Upper lobe of left lung (tissue), 6 donors: ENCODE measurements at regions not wholly inside any gene's neighbourhood (a gene's known extent, or its start where the extent isn't known, plus 50 kb on each side); places are given as distances from the start of the nearest gene placed in this dataset.

Experiments used
- ATAC-seq, 2 donors: fragments of 200-7000 bp; cut with Tn5 transposase; one replicate each; pipeline ENCODE4 v1.9.1; 2022; ENCODE audit warnings: mild to moderate bottlenecking in 2 of 2, moderate library complexity in 2 of 2; ENCODE audit not compliant: low FRiP score in 2 of 2
- DNase-seq, 2 donors: peaks; one replicate each; pipeline ENCODE4 v3.0.0-alpha.2; 2019 to 2020
- H3K27ac ChIP-seq, 4 donors: fragments of 200-600 bp; sonication (generic); one replicate each; pipeline ENCODE4 v1.5.1; 2016 to 2019
- H3K27me3 ChIP-seq, 4 donors: fragments of 200-600 bp; sonication (generic); one replicate each; pipeline ENCODE4 v1.5.1; 2017 to 2019
- H3K36me3 ChIP-seq, 4 donors: fragments of 200-600 bp; sonication (generic); one replicate each; pipeline ENCODE4 v1.5.1; 2016 to 2019
- H3K4me1 ChIP-seq, 4 donors: fragments of 200-600 bp; sonication (generic); one replicate each; pipeline ENCODE4 v1.5.1; 2018 to 2019
- H3K4me3 ChIP-seq, 4 donors: fragments of 200-600 bp; sonication (generic); one replicate each; pipeline ENCODE4 v1.5.1; 2017 to 2019; ENCODE audit warnings: mild to moderate bottlenecking in 2 of 4, moderate library complexity in 1 of 4
- H3K9me3 ChIP-seq, 4 donors: fragments of 200-600 bp; sonication (generic); one replicate each; pipeline ENCODE4 v1.5.1; 2018 to 2019
- EP300 ChIP-seq, 4 donors: sonication (generic); formaldehyde crosslinking; IDR thresholded peaks; one replicate each; pipeline ENCODE4 v1.5.1; 2017; ENCODE audit warnings: antibody characterized with exemption in 4 of 4, control low read depth in 2 of 4
- POLR2A ChIP-seq, 4 donors: fragments of 450-650 bp; IDR thresholded peaks; one replicate each; pipeline ENCODE4 v1.5.1; 2016 to 2017; ENCODE audit warnings: antibody characterized with exemption in 4 of 4, mild to moderate bottlenecking in 2 of 4
- POLR2AphosphoS5 ChIP-seq, 2 donors: sonication (generic); formaldehyde crosslinking; IDR thresholded peaks; one replicate each; pipeline ENCODE4 v1.5.1; 2017; ENCODE audit warnings: antibody characterized with exemption in 2 of 2
- WGBS, 2 donors: methylation state at CpG; one replicate each; pipeline ENCODE4 v1.1.5; 2017 to 2018; 5-methylcytosine and 5-hydroxymethylcytosine counted together
- TF ChIP-seq, protein P1 (sequence below), 6 experiments: fragments of 450-650 bp in 4 of 6; fragments of 200-600 bp in 2 of 6; sonication (generic) in 2 of 6; IDR thresholded peaks; one replicate each; pipeline ENCODE4 v1.5.1; 2016 to 2019; ENCODE audit warnings: antibody characterized with exemption in 6 of 6
- donor health status: DM: no; HTN: no; CAD: no; lungs with moderate emphysema.
- donor health status: DM: no; HTN: yes; CAD: no; lungs with severe emphysema.

DNA sequence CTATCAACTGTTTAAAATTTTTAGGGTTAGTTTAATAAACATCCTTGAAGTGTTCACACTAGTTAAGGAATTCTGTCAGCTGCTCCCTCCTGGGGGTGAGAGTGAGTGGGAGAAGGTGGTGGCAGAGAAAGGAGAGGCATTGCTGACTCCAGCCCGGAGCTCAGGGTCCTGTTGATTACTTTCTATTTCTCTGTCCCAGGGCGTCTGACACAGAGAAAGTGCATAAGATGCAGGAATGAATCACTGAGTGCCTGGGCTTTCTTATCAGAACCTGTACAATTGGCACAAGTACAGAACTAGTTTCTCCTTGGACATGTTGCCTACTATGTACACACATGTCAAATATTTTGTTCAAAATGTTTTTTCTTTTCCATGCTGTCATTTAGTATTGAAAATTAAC is 410.8 kb upstream of the COBL start:
- WGBS, 2 donors = 42 to 68% methylated on average over 2 of the region's 2 CpGs
- no peaks in the 10 kb centered on the region for H3K27me3 ChIP-seq
- ATAC-seq = no peak
- no peak overlapping the region for H3K27ac ChIP-seq
- no peak for DNase-seq
- H3K4me3 ChIP-seq = no peak overlapping the region
- H3K9me3 ChIP-seq = no peaks in the 10 kb centered on the region
- TF ChIP-seq, protein P1, sequence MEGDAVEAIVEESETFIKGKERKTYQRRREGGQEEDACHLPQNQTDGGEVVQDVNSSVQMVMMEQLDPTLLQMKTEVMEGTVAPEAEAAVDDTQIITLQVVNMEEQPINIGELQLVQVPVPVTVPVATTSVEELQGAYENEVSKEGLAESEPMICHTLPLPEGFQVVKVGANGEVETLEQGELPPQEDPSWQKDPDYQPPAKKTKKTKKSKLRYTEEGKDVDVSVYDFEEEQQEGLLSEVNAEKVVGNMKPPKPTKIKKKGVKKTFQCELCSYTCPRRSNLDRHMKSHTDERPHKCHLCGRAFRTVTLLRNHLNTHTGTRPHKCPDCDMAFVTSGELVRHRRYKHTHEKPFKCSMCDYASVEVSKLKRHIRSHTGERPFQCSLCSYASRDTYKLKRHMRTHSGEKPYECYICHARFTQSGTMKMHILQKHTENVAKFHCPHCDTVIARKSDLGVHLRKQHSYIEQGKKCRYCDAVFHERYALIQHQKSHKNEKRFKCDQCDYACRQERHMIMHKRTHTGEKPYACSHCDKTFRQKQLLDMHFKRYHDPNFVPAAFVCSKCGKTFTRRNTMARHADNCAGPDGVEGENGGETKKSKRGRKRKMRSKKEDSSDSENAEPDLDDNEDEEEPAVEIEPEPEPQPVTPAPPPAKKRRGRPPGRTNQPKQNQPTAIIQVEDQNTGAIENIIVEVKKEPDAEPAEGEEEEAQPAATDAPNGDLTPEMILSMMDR (IDR thresholded peaks at IDR 0.05) = no peak
- TF ChIP-seq POLR2AphosphoS5 (IDR thresholded peaks at IDR 0.05) = no peak
- no peak for TF ChIP-seq POLR2A (IDR thresholded peaks at IDR 0.05)
- H3K4me1 ChIP-seq = no peaks in the 10 kb centered on the region
- H3K36me3 ChIP-seq = no peaks in the 10 kb centered on the region

DNA sequence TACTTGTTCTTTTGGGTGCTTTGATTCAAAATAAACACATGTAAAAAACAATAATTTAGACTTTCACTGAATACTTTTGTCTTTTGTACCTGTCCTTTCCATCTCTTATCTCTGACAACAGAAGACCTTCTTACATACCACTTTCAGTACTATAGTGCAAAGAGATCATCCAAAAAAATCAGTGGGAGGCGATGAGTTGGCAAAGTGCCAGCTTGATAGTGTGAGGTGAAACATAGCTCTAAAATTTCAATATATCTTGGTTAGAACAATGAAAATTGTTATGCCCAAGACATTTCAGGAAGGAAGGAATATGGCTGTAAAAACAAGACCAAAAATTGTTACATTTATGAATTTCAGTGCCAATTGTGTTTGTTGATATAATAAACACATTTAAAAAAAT is 390.2 kb upstream of the COBL start:
- no peaks in the 10 kb centered on the region for H3K27me3 ChIP-seq
- no peak overlapping the region for H3K27ac ChIP-seq
- H3K4me1 ChIP-seq = no peaks in the 10 kb centered on the region
- H3K9me3 ChIP-seq = no peaks in the 10 kb centered on the region
- no peak for ATAC-seq
- WGBS, 2 donors = 28 to 36% methylated on average over 1 of the region's 1 CpG
- no peak overlapping the region for H3K4me3 ChIP-seq
- no peaks in the 10 kb centered on the region for H3K36me3 ChIP-seq
- no peak for DNase-seq
- no peak for TF ChIP-seq EP300 (IDR thresholded peaks at IDR 0.05)
- no peak for TF ChIP-seq POLR2AphosphoS5 (IDR thresholded peaks at IDR 0.05)
- no peak for TF ChIP-seq POLR2A (IDR thresholded peaks at IDR 0.05)

DNA sequence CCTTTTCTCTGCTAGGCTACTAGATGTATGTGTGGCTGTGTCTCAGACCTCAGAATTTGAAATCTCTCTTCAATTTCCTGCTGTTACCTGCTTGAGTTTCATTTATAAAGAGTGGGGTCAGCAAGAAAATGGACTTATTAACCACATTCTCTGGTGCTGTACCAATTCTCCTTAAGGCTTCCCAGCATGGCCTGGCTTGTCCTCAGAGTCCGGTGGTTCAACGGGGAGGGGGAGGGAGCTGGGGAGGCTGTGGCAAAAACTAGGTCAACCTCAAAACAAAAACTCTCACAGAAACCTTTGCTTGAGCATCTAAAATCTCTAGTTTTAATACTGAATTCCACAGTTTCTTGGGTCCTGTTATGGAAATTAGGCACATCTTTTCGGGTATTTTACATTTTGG is 389.1 kb upstream of the COBL start:
- DNase-seq (no peak), ATAC-seq (no peak)
- Histone ChIP-seq H3K4me1 (no peaks in the 10 kb centered on the region), H3K27ac (no peak overlapping the region), H3K9me3 (no peaks in the 10 kb centered on the region), H3K4me3 (no peak overlapping the region), H3K36me3 (no peaks in the 10 kb centered on the region), H3K27me3 (no peaks in the 10 kb centered on the region)
- no peak for TF ChIP-seq POLR2A (IDR thresholded peaks at IDR 0.05)
- no peak for TF ChIP-seq POLR2AphosphoS5 (IDR thresholded peaks at IDR 0.05)
- TF ChIP-seq, protein P1 (IDR thresholded peaks at IDR 0.05) = no peak
- no peak for TF ChIP-seq EP300 (IDR thresholded peaks at IDR 0.05)
- 61 to 76% methylated on average over 3 of the region's 3 CpGs for WGBS, 2 donors

DNA sequence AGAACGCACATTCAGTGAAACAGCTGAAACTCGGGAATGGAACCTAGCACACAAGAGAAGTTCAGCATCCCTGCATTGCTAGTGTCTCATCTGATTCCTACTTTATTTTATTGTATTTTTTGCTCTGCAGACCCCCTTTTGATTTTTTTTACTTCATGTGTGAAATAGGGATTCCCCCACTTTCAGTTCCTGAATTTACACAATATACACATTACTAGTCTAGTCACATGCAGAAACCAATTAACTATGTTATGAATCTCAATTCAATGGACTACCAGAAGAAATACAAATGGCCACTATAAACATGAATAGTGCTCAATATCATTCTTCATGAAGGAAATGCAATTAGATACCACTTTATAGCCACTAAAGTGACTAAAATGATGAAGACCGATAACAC is 386.1 kb upstream of the COBL start:
- Histone ChIP-seq H3K9me3 (no peaks in the 10 kb centered on the region), H3K4me3 (no peak overlapping the region), H3K4me1 (no peaks in the 10 kb centered on the region), H3K27me3 (no peaks in the 10 kb centered on the region), H3K36me3 (no peaks in the 10 kb centered on the region), H3K27ac (no peak overlapping the region)
- TF ChIP-seq POLR2AphosphoS5 (IDR thresholded peaks at IDR 0.05) = no peak
- TF ChIP-seq EP300 (IDR thresholded peaks at IDR 0.05) = no peak
- ATAC-seq = no peak
- no peak for DNase-seq
- 77 to 92% methylated on average over 3 of the region's 3 CpGs for WGBS, 2 donors

DNA sequence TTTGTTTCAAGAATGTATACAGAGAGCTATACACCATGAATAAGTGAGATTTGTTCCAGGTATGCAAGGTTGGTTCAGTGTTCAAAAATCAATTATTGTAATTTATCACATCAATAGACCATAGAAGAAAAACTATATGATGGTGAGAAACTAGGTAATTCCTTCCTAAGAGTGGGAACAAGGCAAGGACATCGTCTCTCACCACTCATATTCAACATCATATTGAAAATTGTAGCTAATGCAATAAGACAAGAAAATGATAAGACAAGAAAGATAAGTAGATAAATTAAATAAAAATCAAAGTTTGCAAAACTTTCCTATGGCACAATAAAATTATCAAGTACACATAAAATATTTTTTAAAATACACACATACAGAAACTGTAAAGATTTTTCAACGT is 385.3 kb upstream of the COBL start:
- Histone ChIP-seq H3K9me3 (no peaks in the 10 kb centered on the region), H3K27ac (no peak overlapping the region), H3K36me3 (no peaks in the 10 kb centered on the region), H3K4me3 (no peak overlapping the region), H3K4me1 (no peaks in the 10 kb centered on the region), H3K27me3 (no peaks in the 10 kb centered on the region)
- DNase-seq (no peak), ATAC-seq (no peak)
- WGBS, 2 donors = 81 to 89% methylated on average over 2 of the region's 2 CpGs
- no peak for TF ChIP-seq POLR2A (IDR thresholded peaks at IDR 0.05)
- TF ChIP-seq, protein P1 (IDR thresholded peaks at IDR 0.05) = no peak
- TF ChIP-seq POLR2AphosphoS5 (IDR thresholded peaks at IDR 0.05) = no peak
- TF ChIP-seq EP300 (IDR thresholded peaks at IDR 0.05) = no peak

DNA sequence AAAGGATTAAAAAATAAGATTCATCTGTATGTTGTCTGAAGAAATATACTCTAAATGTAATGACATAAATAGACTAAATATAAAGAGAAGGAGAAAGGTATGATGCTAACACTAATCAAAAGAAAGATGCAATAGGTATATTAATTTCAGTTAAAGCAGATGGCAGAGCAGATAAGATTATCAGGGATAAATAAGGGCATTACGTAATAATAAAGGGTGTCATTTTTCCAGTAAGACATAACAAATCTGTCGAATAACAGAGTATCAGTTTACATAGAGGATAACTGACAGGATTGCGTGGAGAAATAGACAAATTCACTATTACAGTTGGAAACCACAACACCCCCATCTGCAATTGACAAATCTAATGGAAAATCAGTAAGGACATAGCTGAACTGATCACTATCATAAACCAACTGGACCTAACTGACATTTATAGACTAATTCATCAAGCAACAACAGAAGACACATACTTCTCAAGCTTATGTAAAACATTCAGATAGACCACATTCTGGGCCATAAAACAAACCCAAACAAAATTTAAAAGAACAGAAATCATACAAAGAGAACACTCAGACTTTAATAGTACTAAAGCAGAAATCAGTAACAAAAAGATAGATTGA is 384.1 kb upstream of the COBL start:
- no peaks in the 10 kb centered on the region for H3K9me3 ChIP-seq
- no peak overlapping the region for H3K4me3 ChIP-seq
- H3K36me3 ChIP-seq = no peaks in the 10 kb centered on the region
- 67 to 91% methylated on average over 3 of the region's 3 CpGs for WGBS, 2 donors
- no peaks in the 10 kb centered on the region for H3K27me3 ChIP-seq
- no peak overlapping the region for H3K27ac ChIP-seq
- no peak for DNase-seq
- no peak for ATAC-seq
- H3K4me1 ChIP-seq = no peaks in the 10 kb centered on the region
- TF ChIP-seq EP300 (IDR thresholded peaks at IDR 0.05) = no peak
- TF ChIP-seq, protein P1 (IDR thresholded peaks at IDR 0.05) = no peak
- no peak for TF ChIP-seq POLR2AphosphoS5 (IDR thresholded peaks at IDR 0.05)
- TF ChIP-seq POLR2A (IDR thresholded peaks at IDR 0.05) = no peak
